ENCODE measurements at regions not wholly inside any gene's neighbourhood (a gene's known extent, or its start where the extent isn't known, plus 50 kb on each side); places are given as distances from the start of the nearest gene placed in this dataset.

GRCh38 chr4:100098681-100099080, 91.6 kb downstream of the DDIT4L start:
- H3K4me1 Mint-ChIP-seq, result peaks cover 28% of the 10 kb centered on the region
- no peak for ATAC-seq (replicated peaks)
- no peaks in the 10 kb centered on the region for H3K27me3 Mint-ChIP-seq
- H3K36me3 Mint-ChIP-seq (ENCODE audit: low read depth), result peaks cover 7% of the 10 kb centered on the region
- no peaks in the 10 kb centered on the region for H3K9me3 Mint-ChIP-seq
- no peak overlapping the region for H3K4me3 Mint-ChIP-seq
- H3K27ac Mint-ChIP-seq, result peak overlapping the region; percentile 60

- Mint-ChIP-seq H3K4me3 (no peak overlapping the region), H3K4me1 (peaks cover 31% of the 10 kb centered on the region), H3K27ac (no peak overlapping the region), H3K27me3 (no peaks in the 10 kb centered on the region), H3K9me3 (no peaks in the 10 kb centered on the region), H3K36me3 (ENCODE audit: low read depth) (peaks cover 7% of the 10 kb centered on the region)
- ATAC-seq (replicated peaks), result no peak
These were observed 92.2 kb downstream of the DDIT4L start for GRCh38 chr4:100098011-100098545.

- no peaks in the 10 kb centered on the region for H3K27me3 Mint-ChIP-seq
- H3K9me3 Mint-ChIP-seq, result no peaks in the 10 kb centered on the region
- peaks cover 35% of the 10 kb centered on the region for H3K4me1 Mint-ChIP-seq
- ATAC-seq (replicated peaks), result peak; percentile 86
- peaks cover 7% of the 10 kb centered on the region for H3K36me3 Mint-ChIP-seq (ENCODE audit: low read depth)
- H3K4me3 Mint-ChIP-seq, result peak overlapping the region; percentile 77
- H3K27ac Mint-ChIP-seq, result peak overlapping the region; percentile 97
These were observed 94.3 kb downstream of the DDIT4L start for GRCh38 chr4:100095729-100096595.

- no peaks in the 10 kb centered on the region for H3K27me3 Mint-ChIP-seq
- peaks cover 31% of the 10 kb centered on the region for H3K4me1 Mint-ChIP-seq
- H3K4me3 Mint-ChIP-seq, result peak overlapping the region; percentile 51
- peak; percentile 88 for ATAC-seq (replicated peaks)
- peaks cover 7% of the 10 kb centered on the region for H3K36me3 Mint-ChIP-seq (ENCODE audit: low read depth)
- H3K9me3 Mint-ChIP-seq, result no peaks in the 10 kb centered on the region
- peak overlapping the region; percentile 97 for H3K27ac Mint-ChIP-seq
These were observed 97.0 kb downstream of the DDIT4L start for GRCh38 chr4:100093091-100093866.

- no peak for ATAC-seq (replicated peaks)
- Mint-ChIP-seq H3K4me3 (peak overlapping the region; percentile 14), H3K27me3 (no peaks in the 10 kb centered on the region), H3K9me3 (peaks cover 10% of the 10 kb centered on the region), H3K4me1 (peaks cover 29% of the 10 kb centered on the region), H3K27ac (peak overlapping the region; percentile 38), H3K36me3 (ENCODE audit: low read depth) (no peaks in the 10 kb centered on the region)
These were observed 102.5 kb downstream of the DDIT4L start for GRCh38 chr4:100087743-100088142.

- peaks cover 30% of the 10 kb centered on the region for H3K4me1 Mint-ChIP-seq
- H3K4me3 Mint-ChIP-seq, result peak overlapping the region; percentile 14
- no peaks in the 10 kb centered on the region for H3K36me3 Mint-ChIP-seq (ENCODE audit: low read depth)
- peak overlapping the region; percentile 38 for H3K27ac Mint-ChIP-seq
- H3K27me3 Mint-ChIP-seq, result no peaks in the 10 kb centered on the region
- peaks cover 10% of the 10 kb centered on the region for H3K9me3 Mint-ChIP-seq
- ATAC-seq (replicated peaks), result no peak
These were observed 103.4 kb downstream of the DDIT4L start for GRCh38 chr4:100086766-100087431.

GRCh38 chr4:100084892-100085291, 105.4 kb downstream of the DDIT4L start:
- Mint-ChIP-seq H3K9me3 (peaks cover 10% of the 10 kb centered on the region), H3K4me3 (peak overlapping the region; percentile 4), H3K27me3 (peaks cover 3% of the 10 kb centered on the region), H3K27ac (peak overlapping the region; percentile 78), H3K36me3 (ENCODE audit: low read depth) (no peaks in the 10 kb centered on the region), H3K4me1 (peaks cover 33% of the 10 kb centered on the region)
- no peak for ATAC-seq (replicated peaks)

- Mint-ChIP-seq H3K36me3 (ENCODE audit: low read depth) (no peaks in the 10 kb centered on the region), H3K9me3 (peaks cover 10% of the 10 kb centered on the region), H3K4me1 (peaks cover 42% of the 10 kb centered on the region), H3K4me3 (peak overlapping the region; percentile 37), H3K27ac (peak overlapping the region; percentile 86), H3K27me3 (peaks cover 5% of the 10 kb centered on the region)
- ATAC-seq (replicated peaks), result peak; percentile 76
These were observed 107.0 kb downstream of the DDIT4L start for GRCh38 chr4:100083289-100083688.

- Mint-ChIP-seq H3K27ac (peak overlapping the region; percentile 86), H3K36me3 (ENCODE audit: low read depth) (no peaks in the 10 kb centered on the region), H3K4me1 (peaks cover 42% of the 10 kb centered on the region), H3K9me3 (peaks cover 10% of the 10 kb centered on the region), H3K27me3 (peaks cover 5% of the 10 kb centered on the region), H3K4me3 (peak overlapping the region; percentile 37)
- peak; percentile 75 for ATAC-seq (replicated peaks)
These were observed 107.4 kb downstream of the DDIT4L start for GRCh38 chr4:100082852-100083251.

GRCh38 chr4:100081491-100081890, 108.8 kb downstream of the DDIT4L start:
- no peak overlapping the region for H3K27ac Mint-ChIP-seq
- peaks cover 4% of the 10 kb centered on the region for H3K9me3 Mint-ChIP-seq
- no peak for ATAC-seq (replicated peaks)
- peaks cover 33% of the 10 kb centered on the region for H3K4me1 Mint-ChIP-seq
- H3K36me3 Mint-ChIP-seq (ENCODE audit: low read depth), result no peaks in the 10 kb centered on the region
- no peak overlapping the region for H3K4me3 Mint-ChIP-seq
- H3K27me3 Mint-ChIP-seq, result peaks cover 8% of the 10 kb centered on the region

- Mint-ChIP-seq H3K27me3 (peaks cover 20% of the 10 kb centered on the region), H3K36me3 (ENCODE audit: low read depth) (no peaks in the 10 kb centered on the region), H3K9me3 (no peaks in the 10 kb centered on the region), H3K27ac (peak overlapping the region; percentile 77), H3K4me1 (peaks cover 27% of the 10 kb centered on the region), H3K4me3 (peak overlapping the region; percentile 49)
- ATAC-seq (replicated peaks), result no peak
These were observed 111.0 kb downstream of the DDIT4L start for GRCh38 chr4:100079264-100079663.

- ATAC-seq (replicated peaks), result peak; percentile 88
- no peak overlapping the region for H3K27ac Mint-ChIP-seq
- peaks cover 20% of the 10 kb centered on the region for H3K27me3 Mint-ChIP-seq
- H3K9me3 Mint-ChIP-seq, result no peaks in the 10 kb centered on the region
- no peak overlapping the region for H3K4me3 Mint-ChIP-seq
- H3K4me1 Mint-ChIP-seq, result peaks cover 12% of the 10 kb centered on the region
- H3K36me3 Mint-ChIP-seq (ENCODE audit: low read depth), result no peaks in the 10 kb centered on the region
These were observed 113.5 kb downstream of the DDIT4L start for GRCh38 chr4:100076753-100077152.

- peaks cover 29% of the 10 kb centered on the region for H3K27me3 Mint-ChIP-seq
- H3K4me3 Mint-ChIP-seq, result no peak overlapping the region
- H3K36me3 Mint-ChIP-seq (ENCODE audit: low read depth), result no peaks in the 10 kb centered on the region
- no peak for ATAC-seq (replicated peaks)
- no peaks in the 10 kb centered on the region for H3K9me3 Mint-ChIP-seq
- H3K27ac Mint-ChIP-seq, result no peak overlapping the region
- peaks cover 12% of the 10 kb centered on the region for H3K4me1 Mint-ChIP-seq
These were observed 114.6 kb downstream of the DDIT4L start for GRCh38 chr4:100075486-100076270.

Data from activated T-helper 17 cell treated with anti-CD3 and anti-CD28 coated beads, Interleukin-2, amount 50 U/mL, for 72 hours (primary cell).